HG03095 (cell line): ENCODE measurements at regions not wholly inside any gene's neighbourhood (a gene's known extent, or its start where the extent isn't known, plus 50 kb on each side); places are given as distances from the start of the nearest gene placed in this dataset.

Experiments used
- ATAC-seq: cut with Tn5 transposase; IDR thresholded peaks from one replicate; pipeline ENCODE4 v1.9.1; 2021; ENCODE audit warnings: moderate library complexity; ENCODE audit not compliant: unreplicated experiment

DNA sequence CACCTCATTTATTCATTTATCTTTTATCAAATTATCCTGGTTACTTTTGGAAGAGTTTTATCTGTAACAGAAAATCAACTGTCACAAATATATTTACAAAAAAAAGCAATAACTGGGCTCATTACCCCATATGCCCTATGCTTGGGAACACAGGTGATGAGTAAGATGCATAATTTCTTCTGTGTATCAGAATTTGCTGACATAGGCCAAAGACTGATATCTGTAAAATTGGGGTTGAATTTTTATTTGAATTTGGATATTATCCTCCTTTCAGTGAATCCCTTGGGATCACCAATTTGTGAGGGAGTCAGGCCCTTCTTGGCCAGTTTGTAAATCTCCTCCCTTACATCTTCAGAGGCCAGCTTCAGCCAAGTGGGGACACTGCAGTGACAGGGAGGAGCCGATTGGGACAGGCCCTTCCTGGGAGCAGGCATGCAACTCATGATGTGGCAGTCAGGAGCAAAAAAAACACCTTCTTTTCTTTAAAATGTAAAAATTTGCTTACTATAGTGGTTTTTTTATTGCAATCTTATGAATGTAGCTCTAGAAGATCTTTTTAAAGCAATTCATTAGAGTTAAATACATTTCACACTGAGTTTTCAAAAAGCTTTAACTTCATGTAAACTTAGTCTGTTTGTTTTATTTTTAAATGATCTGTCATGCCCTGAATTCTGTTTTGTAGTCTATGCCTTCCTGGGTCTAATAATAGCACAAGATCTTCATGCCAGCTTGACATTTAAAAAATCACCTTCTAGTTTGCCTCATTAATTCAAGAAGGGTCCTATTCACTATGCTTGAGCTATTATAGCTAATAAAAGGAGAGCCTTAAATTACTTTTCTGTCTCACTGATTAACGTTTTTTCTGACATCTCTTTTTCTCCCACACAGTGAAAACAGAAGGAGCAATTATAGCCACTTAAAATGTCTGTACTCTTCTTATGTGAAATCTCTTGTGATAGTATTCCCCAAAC, 136.6 kb upstream of the SPRY1 start:
- no peak for ATAC-seq

DNA sequence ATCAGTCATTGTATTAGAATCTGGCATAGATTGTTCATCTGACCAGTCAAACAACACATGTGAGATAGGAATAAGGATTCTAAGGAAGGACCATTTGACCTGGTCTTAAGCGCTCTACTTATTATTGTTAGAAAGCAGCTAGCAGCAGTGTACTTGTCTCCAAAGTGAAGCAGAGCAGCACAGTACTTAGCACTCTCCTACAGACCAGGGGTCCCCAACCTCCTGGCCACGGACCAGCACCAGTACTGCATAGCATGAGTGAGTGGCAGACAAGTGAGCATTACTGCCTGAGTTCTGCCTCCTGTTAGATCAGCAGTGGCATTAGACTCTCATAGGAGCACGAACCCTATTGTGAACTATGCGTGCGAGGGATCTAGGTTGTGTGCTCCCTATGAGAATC, 135.9 kb upstream of the SPRY1 start:
- no peak for ATAC-seq

DNA sequence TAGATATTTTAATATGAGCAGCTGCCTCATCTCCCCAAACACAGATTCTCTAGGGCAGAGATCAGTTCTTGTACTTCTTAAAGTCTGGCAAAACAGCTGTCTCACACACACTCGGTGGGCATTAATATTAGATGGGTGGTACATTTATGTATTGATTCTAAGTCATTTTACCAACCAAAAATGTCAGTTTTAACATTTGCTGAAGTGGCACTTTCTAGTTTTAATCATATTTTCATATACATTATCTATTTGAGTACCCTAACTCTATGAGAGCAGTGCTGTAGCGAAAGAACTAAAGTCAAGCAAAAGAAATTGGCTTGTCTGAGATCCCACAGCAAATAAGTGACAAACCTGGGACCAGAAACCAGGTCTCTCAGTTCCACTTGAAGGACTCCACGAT, 134.5 kb upstream of the SPRY1 start:
- no peak for ATAC-seq

DNA sequence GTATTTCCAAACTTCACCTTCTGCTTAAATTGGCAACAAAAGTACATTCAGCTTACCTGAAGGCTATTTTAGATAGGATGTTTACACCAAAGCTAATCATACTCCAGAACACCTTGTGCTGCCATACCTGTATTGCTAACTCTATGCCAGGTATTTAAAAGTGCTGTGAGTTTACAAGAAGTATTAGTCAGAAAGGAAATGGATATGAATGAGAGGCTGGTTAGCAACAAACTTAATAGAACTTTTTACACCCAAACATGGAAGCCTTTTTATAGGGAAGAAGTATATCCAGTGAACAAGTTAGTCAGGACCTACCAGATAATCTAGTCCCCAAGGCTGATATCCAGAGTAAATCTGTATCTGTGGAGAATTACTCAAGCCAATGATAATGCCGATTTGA, 131.2 kb upstream of the SPRY1 start:
- ATAC-seq, result no peak

DNA sequence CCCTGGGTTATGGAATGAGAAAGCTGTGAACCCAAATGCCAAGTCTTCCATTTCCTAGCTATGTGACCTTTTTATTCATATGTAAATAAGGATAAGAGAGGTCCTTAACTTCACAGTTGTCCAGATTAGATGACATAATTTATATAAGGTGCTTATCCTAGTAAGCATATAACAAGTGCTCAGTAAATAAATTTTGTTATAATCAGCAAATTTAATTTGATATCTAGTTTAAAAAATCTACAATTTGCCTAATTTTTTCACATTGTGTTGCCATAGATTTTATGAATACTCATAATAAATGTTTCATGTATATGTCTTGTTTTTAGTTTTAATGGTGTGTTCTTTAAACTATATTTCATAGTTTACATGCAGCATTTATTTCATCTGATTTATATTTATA, 130.4 kb upstream of the SPRY1 start:
- ATAC-seq, result no peak

DNA sequence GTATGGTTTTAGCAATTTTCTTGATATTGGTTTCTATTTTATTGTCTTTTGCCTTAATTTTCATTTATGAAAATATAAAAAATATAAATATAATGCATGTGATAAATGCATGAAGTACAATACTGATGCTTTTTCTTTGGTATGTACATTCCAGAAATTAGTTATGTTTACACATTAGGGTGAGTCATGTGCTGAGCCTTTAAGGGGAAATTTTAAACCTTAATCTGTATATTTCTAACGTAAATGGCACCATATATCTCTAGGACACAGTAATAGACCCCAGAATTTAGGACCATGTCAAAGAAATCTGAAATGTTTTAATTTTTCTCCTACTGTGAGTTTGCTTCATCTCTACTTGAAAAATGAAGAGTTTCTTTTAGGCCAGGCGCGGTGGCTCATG, 117.8 kb upstream of the SPRY1 start:
- ATAC-seq, result no peak

DNA sequence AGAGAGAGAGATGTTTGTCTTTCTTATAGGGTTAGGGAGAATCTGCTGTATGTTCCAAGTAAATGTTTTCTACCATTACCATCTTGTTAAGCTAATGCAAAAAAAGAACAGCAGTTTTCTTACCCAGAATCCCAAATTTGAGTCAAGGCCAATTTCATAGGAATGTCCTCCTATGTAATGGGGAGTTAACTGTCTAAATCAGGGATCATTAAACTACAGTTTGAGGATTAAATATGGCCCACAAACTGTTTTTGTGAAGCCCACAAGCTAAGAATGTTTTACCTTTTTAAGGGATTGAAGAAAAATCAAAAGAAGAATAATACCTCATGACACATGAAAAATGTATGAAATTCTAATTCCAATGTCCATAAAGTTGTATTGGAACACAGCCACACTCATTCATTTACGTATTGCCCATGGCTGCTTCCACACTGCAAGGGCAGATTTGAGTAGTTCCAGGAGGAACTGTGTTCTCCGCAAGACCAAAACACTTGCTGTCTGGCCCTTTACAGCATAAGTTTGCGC, 113.2 kb upstream of the SPRY1 start:
- no peak for ATAC-seq

DNA sequence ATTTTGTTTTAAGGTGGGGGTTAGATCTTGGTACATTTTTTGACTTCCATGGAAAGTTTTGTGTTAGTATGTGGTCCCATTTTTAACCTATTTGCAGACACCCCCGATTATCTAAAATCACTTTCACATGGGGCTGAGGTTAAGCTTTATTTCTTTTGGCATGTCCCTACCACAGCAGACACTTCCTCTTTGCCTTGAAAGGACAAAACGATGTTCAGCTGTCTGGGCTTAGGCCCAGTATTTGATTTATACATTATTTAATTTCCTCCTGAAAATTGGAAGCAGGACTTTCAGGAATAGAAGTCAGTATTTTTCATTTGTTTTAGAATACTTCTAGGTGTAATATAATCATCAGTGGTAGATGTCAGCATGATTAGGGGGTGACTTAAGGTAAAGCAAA, 112.4 kb upstream of the SPRY1 start:
- no peak for ATAC-seq

DNA sequence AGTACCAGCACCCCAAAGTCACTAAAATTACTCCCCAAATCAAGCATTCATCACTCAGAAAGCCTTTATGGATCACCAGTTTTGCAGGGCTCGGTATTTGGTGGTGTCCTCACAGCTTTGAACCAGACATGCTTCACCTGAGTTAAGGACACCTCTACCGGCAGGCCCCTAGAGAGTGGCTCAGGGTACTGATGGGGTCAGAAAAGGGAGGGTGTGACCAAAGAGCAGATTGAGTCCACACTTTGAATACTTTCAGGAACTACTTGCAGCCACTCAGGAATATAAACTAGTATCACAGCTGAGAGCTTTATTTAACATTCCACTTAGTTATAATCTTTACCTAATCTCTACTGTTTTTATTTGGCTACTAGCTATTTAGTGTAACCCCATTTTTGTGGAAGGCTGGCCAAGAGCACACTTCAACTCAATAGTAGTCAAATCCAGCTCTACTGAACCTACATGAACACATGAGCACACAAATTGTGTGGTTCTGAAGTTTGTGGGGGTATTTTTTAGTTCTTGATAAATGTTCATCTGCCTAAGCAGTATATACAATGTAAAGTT, 109.6 kb upstream of the SPRY1 start:
- no peak for ATAC-seq

DNA sequence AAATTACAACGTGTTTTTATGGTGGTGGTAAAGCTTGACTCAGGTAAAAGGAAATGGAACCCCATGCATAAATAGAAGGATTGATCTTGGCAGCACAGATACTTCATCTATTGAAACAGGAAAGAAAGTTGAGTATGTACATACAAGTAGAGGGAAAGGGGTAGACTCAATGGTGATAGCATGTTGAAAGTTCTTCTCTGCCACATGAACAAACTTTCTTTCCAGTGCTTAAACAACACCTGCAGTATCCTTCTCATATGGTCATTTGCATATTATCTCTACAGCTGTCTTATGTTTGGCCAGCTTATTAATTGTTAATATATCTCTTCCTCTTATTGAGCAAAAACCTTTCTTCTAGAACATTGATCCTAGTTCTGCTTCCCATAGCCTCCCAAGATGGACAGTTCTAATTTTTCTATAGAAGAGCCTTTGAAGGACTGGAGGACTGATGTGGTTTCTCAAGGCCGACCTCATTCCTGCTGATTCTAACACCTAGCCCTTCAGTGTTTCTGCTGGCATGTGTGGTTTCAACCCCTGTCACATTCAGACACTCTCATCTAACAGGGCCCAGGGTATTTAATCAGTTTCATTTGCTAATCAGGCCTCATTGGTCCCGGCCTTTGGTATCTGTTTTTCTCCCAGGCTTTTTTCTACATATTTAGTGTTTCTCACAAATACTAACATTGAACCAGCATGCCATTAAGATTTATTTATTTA, 108.1 kb upstream of the SPRY1 start:
- ATAC-seq, result no peak

DNA sequence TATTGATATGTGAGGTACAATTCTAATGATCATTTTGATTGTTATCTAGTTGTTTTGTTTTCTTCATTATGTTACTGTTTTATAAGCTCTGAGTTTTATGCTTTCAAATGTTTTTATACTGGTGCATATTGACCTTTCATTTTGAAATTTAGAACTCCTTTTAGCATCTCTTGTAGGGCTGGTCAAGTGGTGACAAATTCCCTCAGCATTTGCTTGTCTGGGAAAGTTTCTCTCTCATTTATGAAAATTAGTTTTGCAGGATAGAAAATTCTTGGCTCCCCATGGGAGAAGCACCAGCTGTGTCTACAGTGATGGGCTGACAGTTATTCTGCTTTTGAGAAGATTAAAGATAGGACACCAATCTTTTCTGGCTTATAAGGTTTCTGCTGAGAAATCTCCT, 105.3 kb upstream of the SPRY1 start:
- no peak for ATAC-seq

DNA sequence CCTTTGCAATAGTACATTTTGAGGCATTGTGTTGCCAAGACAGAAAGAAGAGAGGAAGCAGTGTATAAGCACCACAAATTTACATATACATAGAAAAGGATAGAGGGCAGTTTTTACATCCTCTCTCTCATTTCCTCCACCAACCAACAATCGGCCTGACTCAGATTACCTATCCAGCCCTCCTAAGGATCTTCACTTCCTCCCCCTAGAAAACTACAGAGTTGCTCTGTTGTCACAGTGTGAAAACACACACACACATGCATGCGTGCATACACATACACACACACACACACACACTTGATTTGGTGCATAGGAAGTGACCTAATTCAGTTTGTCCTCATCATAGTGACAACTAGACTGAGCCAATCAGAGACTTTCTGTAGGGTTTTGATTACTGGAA, 98.8 kb upstream of the SPRY1 start:
- ATAC-seq, result no peak

DNA sequence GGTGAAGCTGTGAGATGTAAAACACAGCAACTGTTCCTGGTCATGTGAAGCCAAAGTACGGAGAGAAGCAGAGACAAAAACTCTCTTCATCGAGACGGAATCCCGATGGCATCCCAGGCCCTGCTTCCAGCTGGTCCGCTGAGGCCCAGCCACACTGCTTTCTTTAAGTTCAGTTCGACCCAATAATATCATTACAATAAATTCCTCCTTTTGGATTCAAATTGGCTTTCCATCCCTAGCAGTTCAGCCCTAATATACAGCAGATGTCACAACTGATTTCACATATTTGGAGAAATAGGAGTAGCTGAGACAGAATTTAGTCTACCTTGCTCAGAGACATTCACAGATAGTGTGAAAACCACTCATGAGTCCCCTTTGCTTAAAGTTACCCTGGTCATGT, 98.3 kb upstream of the SPRY1 start:
- ATAC-seq, result no peak

DNA sequence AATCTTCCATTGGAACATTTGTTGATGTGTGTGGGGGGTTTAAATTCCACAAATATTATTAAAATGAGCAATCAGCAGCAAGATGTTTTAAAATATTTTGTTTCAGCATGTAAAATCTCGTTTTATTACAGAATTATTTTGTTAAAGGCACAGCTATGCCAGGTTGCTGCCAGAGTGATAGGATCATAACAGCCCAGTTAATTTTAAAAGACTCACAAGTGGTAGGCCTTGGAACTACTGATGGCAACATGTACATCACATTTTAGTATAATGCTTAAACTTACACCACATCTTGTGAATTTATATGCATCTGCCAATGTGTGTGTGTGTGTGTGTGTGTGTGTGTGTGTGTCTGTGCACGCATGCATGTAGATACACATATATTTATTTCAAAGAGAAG, 97.8 kb upstream of the SPRY1 start:
- ATAC-seq, result no peak

DNA sequence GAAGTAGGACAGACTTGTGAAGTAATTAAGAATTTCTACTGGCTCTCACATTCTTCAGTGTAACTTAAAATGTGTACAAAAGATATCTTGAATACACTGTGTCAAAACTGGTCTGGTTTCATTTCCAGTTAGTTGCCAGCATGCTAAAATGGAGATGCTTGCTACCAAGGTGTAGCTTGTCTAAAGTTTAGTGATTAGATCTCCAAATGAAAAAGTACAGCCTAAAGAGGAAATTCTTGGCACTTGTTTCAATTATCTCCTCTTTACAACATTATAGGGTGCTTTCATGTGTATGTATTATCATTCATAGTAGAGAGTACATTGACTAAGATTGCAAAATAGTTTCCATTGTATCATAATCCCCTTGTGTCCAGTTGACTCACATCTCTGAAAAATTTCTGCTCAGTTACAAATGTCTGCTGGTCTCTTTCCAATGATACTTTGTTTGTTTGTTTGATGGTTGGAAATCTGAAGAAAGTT, 97.3 kb upstream of the SPRY1 start:
- no peak for ATAC-seq

DNA sequence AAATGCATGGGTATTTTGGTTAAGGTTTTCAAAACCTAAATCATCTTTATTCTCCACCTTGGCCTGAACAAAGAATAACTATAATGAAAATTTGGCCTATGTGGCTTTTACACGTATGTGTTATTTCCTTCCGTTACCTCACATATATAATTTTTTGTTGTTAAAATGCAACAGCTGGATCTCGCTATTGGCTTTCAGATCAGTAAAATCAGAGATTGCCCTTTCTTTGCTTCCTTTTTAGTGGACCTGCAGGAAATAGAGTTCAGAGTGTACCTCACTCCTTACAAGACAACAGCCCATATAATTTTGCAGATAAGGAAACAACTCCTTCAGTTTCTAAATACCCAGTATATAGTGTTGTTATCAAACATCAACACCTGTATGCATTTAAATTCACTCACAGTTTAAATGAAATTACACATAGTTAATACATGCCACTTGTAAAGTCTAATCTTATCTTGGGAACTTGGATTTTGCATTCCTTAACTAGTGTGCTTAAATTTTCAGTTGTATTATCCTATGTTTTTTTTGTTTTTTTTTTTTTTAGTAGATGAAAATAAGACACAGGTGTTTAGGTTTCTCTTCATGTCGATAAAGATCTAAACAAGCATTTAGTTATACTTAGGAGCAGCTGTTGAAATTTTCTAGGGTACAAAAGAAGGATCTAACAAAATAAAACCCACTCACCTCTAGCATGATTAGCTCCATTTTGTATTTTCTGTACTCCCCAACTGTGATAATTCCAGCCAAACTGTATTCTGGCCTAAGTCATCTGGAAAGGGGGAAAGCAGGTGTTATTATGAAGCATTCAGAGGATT, 96.2 kb upstream of the SPRY1 start:
- ATAC-seq, result no peak

DNA sequence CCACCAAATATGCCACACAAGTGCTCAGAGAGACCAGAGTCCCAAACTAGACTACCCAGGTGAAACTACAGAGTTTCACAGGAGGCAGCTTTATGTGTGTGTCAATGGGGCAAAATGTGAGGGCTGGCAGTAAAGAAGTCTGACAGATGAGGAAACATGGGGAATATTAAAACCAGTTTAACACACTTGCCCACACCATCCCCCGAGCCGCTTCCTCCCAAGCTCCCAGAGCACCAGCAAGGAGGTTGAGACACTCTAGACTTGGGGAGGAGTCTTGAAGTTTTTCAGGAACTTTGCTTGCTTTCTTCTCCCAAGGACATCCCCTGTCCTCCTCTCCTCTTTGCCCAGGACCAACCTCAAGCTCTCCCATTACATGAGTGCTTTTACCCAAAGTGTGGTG, 94.7 kb upstream of the SPRY1 start:
- no peak for ATAC-seq

DNA sequence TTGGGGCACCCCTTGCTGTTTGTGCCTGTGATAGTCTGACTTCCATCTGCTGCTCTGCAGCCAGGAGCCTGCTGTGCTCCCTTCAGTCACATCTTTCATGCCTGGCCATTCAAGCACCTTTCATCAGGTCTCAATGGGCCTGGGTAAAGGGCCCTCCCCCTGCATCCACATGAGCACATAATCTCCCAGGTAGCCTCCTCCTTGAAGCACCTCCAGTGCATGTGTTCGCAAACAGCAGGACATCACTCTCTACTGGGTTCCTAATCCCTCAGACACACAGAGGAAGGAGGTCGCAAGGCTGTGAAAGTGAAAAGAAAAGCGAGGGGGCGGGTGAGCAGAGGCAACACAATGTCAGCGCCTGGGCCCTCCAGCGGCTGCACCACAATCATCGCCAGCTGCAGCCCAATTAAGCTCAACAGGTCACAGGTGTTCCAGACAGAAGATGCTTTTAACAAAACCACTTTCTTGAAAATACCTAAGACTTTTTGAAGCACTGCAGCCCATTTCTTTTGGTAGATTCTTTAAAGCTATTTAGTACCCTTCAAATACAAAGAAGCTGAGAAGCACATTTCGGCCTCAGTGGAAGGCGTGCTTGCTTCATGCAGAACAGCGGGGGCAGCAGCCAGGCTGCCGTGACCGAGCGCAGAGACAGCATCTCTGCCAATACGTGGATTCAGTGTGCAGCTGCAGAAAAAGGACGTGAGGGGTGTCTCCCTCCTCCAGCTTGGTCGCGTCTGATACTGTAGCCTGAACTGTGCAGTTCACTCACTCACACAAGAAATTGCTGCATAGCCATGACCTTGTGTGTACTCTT, 92.2 kb upstream of the SPRY1 start:
- peak; percentile 84 for ATAC-seq

DNA sequence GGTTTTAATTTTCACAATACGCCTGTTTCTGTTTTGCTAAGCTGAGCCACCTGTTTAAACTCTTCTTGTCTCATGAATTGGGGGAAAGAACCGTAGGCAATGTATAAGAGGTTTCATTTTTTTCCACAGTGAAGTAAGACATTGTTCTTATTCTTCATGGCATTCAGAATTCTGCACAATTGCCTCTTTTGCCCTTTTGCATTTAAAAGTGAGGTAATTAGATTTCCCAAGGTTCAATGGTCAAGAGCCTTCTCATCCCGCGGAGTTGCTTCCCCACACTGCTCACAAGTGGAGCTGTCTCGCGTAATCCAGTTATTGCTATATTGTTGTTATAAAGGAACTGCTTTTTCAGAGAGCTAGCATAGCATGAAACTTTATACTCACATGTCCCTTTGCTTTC, 90.9 kb upstream of the SPRY1 start:
- ATAC-seq, result no peak

DNA sequence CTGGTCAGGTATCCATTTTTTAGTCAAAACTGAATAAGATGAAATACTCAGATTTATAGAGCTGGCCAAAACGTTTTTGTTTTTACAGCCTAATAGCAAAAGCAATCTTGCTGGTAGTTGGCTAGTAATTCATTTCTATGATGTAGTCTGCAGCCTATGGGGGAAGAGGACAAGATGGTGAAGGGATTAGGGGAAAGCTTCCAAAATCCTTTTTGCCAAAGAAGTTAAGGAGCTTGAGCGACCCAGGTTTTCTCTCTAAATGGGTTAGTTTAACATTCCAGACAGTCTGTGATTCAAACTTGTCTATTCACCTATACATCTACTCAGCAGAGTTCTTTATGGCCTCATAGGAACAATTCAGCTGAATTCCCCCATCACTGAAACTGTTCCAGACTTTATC, 89.8 kb upstream of the SPRY1 start:
- no peak for ATAC-seq
